HL-60 (cell line): ENCODE measurements at regions not wholly inside any gene's neighbourhood (a gene's known extent, or its start where the extent isn't known, plus 50 kb on each side); places are given as distances from the start of the nearest gene placed in this dataset.

Experiments
- DNase-seq, 2 experiments: peaks; one replicate each; pipeline ENCODE4 v3.0.0-alpha.2; 2010 to 2020; ENCODE audit warnings: low read depth in 1 of 2, low spot score in 1 of 2
- H3K27ac ChIP-seq: fragments of 250-450 bp; sonication (Bioruptor Pico); replicated peaks from 2 replicates; pipeline ENCODE4 v1.5.1; 2020; ENCODE audit warnings: mild to moderate bottlenecking, moderate library complexity
- H3K27me3 ChIP-seq: fragments of 250-450 bp; sonication (Bioruptor Pico); 2 replicates; pipeline ENCODE4 v1.5.1; 2021; ENCODE audit warnings: mild to moderate bottlenecking, moderate library complexity; ENCODE audit not compliant: insufficient read depth, poor library complexity, severe bottlenecking
- H3K4me3 ChIP-seq: replicated peaks from 2 replicates; pipeline ENCODE4 v1.5.1; 2011; ENCODE audit warnings: mild to moderate bottlenecking, control low read depth, low read length; ENCODE audit not compliant: insufficient read depth
- GABPA ChIP-seq: IDR thresholded peaks from 2 replicates; pipeline ENCODE4 v1.6.1; 2012; ENCODE audit warnings: low read depth
- POLR2AphosphoS5 ChIP-seq: IDR thresholded peaks from 2 replicates; pipeline ENCODE4 v1.6.1; 2012; ENCODE audit warnings: low read depth
- SPI1 ChIP-seq: IDR thresholded peaks from 2 replicates; pipeline ENCODE4 v1.6.1; 2012; ENCODE audit warnings: low read depth, mild to moderate bottlenecking, borderline replicate concordance
- TF ChIP-seq, protein P1 (sequence below): IDR thresholded peaks from one replicate; pipeline ENCODE4 v1.5.1; 2011; ENCODE audit warnings: low read length, control low read depth, inconsistent platforms; ENCODE audit not compliant: insufficient read depth
- TF ChIP-seq, protein P2 (sequence below): IDR thresholded peaks from 2 replicates; pipeline ENCODE4 v1.6.1; 2012; ENCODE audit warnings: low read depth; ENCODE audit not compliant: insufficient replicate concordance

DNA sequence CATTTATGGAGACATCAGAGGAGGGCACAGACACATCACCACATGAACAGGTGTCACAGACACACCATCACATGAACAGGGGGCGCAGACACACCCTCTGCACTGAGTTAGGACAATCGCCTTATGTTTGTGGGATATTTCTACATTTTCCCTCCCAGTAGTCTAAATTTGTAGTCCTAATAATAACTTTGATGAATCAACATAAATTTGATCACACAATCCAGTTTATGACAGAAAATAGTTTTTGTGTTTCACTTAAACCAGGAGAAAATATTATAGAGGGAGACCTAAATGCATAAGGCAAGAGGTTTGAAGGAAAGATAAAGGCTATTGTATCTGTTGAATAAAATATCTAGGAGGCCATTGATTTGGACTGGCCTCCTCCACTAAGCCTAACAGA lies 195.7 kb downstream of the GPX5 start:
- no peak for TF ChIP-seq POLR2AphosphoS5
- TF ChIP-seq, protein P1, sequence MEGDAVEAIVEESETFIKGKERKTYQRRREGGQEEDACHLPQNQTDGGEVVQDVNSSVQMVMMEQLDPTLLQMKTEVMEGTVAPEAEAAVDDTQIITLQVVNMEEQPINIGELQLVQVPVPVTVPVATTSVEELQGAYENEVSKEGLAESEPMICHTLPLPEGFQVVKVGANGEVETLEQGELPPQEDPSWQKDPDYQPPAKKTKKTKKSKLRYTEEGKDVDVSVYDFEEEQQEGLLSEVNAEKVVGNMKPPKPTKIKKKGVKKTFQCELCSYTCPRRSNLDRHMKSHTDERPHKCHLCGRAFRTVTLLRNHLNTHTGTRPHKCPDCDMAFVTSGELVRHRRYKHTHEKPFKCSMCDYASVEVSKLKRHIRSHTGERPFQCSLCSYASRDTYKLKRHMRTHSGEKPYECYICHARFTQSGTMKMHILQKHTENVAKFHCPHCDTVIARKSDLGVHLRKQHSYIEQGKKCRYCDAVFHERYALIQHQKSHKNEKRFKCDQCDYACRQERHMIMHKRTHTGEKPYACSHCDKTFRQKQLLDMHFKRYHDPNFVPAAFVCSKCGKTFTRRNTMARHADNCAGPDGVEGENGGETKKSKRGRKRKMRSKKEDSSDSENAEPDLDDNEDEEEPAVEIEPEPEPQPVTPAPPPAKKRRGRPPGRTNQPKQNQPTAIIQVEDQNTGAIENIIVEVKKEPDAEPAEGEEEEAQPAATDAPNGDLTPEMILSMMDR, result no peak
- DNase-seq, result no peak
- no peak overlapping the region for H3K27ac ChIP-seq
- no peaks in the 10 kb centered on the region for H3K27me3 ChIP-seq
- no peak overlapping the region for H3K4me3 ChIP-seq

DNA sequence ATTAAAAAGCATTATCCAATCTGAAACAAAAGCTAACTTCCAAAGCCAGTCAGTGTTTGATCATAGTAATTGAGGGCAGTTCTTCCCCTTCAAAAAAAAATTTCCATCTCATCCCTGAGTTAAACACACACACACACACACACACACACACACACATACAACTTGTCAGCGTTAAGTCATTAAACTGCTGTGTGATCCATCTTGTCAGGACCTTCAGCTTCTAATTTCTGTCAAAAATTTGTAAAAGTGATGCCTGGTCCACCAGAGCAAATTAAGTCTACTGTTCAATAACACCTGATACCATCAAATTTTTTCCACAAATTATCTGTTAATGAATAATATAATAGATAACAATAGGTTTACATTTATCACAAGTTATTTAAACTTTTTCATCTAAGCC lies 198.7 kb downstream of the GPX5 start:
- Histone ChIP-seq H3K27me3 (no peaks in the 10 kb centered on the region), H3K4me3 (no peak overlapping the region), H3K27ac (no peak overlapping the region)
- TF ChIP-seq, protein P1, result no peak
- TF ChIP-seq SPI1, result no peak
- TF ChIP-seq GABPA, result no peak
- TF ChIP-seq POLR2AphosphoS5, result no peak
- DNase-seq, result no peak

DNA sequence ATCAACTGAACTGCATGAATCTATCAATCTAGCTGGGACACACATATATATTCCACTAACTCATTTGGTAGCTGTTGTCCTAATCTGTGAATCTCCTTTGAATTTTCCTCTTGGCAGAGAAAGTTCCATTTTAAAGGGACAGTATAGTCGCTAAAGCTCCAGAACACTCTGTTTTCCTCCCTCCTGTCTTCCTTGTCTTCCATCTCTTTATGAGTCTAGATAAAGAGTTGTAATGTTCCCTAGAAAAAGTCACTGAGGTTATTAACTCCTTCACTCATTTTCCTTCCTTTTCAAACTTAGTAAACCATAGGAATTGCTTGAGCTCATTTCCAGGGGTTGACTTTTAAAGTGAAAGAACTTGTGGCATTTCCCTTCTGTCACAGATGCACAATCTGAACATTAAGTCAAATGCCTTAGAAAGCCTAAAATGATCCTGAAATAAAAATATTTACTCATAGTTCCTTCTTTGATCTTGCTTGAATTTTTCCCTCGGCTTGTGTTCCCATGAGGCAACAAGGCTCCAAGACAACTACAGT lies 198.4 kb downstream of the TRIM27 start:
- no peaks in the 10 kb centered on the region for H3K27me3 ChIP-seq
- DNase-seq, result no peak

DNA sequence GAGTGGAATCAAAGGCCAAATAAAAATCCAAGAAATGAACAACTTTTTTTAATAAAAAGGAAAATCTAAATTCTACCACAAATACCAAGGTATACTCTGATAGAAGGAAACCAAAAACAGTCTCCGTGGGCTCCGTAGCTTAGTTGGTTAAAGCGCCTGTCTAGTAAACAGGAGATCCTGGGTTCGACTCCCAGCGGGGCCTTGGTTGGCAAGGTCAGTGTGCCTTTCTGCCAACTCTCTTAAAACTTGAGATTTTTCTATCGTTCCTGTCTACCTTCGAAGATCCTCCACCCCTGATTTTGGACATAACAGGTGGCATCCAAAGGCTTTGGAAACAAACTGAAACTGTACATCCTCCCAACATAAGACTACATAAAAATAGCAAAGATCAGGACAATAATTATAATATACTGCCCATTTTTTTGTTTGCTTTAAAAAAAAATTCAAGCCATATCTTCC lies 197.9 kb downstream of the TRIM27 start:
- peak in 1 of 2 experiments; percentile 8 for DNase-seq
- no peak for TF ChIP-seq POLR2AphosphoS5
- no peak for TF ChIP-seq GABPA
- TF ChIP-seq, protein P1, result no peak
- TF ChIP-seq, protein P2, sequence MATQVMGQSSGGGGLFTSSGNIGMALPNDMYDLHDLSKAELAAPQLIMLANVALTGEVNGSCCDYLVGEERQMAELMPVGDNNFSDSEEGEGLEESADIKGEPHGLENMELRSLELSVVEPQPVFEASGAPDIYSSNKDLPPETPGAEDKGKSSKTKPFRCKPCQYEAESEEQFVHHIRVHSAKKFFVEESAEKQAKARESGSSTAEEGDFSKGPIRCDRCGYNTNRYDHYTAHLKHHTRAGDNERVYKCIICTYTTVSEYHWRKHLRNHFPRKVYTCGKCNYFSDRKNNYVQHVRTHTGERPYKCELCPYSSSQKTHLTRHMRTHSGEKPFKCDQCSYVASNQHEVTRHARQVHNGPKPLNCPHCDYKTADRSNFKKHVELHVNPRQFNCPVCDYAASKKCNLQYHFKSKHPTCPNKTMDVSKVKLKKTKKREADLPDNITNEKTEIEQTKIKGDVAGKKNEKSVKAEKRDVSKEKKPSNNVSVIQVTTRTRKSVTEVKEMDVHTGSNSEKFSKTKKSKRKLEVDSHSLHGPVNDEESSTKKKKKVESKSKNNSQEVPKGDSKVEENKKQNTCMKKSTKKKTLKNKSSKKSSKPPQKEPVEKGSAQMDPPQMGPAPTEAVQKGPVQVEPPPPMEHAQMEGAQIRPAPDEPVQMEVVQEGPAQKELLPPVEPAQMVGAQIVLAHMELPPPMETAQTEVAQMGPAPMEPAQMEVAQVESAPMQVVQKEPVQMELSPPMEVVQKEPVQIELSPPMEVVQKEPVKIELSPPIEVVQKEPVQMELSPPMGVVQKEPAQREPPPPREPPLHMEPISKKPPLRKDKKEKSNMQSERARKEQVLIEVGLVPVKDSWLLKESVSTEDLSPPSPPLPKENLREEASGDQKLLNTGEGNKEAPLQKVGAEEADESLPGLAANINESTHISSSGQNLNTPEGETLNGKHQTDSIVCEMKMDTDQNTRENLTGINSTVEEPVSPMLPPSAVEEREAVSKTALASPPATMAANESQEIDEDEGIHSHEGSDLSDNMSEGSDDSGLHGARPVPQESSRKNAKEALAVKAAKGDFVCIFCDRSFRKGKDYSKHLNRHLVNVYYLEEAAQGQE, result no peak
- TF ChIP-seq SPI1, result no peak
- Histone ChIP-seq H3K27ac (no peak overlapping the region), H3K27me3 (no peaks in the 10 kb centered on the region), H3K4me3 (no peak overlapping the region)

More for the DNA sequence above, 198.4 kb downstream of the TRIM27 start:
- TF ChIP-seq POLR2AphosphoS5 (no peak), GABPA (no peak), SPI1 (no peak)
- TF ChIP-seq, protein P1, result no peak
- TF ChIP-seq, protein P2, result no peak
- no peak overlapping the region for H3K4me3 ChIP-seq
- no peak overlapping the region for H3K27ac ChIP-seq
